A549 (cell line): ENCODE measurements at regions not wholly inside any gene's neighbourhood (a gene's known extent, or its start where the extent isn't known, plus 50 kb on each side); places are given as distances from the start of the nearest gene placed in this dataset.

ENCODE experiments used
- CBX8 ChIP-seq: fragments of 200-600 bp; sonication (generic); IDR thresholded peaks from 2 replicates; pipeline ENCODE4 v1.6.1; 2016
- EP300 ChIP-seq, 2 experiments: fragments of >200 bp; sonication (Bioruptor Twin); formaldehyde crosslinking; IDR thresholded peaks; 2 replicates in 1 of 2; 3 replicates in 1 of 2; pipeline ENCODE4 v1.6.1; 2016 to 2017
- FOSL2 ChIP-seq, 2 experiments: fragments of 450-650 bp in 1 of 2; fragments of >200 bp in 1 of 2; sonication (Bioruptor Twin) in 1 of 2; formaldehyde crosslinking; IDR thresholded peaks; 2 replicates each; pipeline versions ENCODE4 v1.5.0 to v1.6.1; 2016 to 2020; ENCODE audit warnings: mild to moderate bottlenecking in 1 of 2, moderate library complexity in 1 of 2
- GATA3 ChIP-seq: IDR thresholded peaks from 2 replicates; pipeline ENCODE4 v1.6.1; 2012; ENCODE audit warnings: borderline replicate concordance
- HOXB13 ChIP-seq: fragments of 250-450 bp; sonication (Bioruptor Pico); IDR thresholded peaks from 2 replicates; pipeline ENCODE4 v1.5.0; 2020; ENCODE audit warnings: low read depth, mild to moderate bottlenecking, moderate library complexity
- KDM5A ChIP-seq: fragments of 200-600 bp; sonication (generic); IDR thresholded peaks from 2 replicates; pipeline ENCODE4 v1.6.1; 2016; ENCODE audit warnings: antibody characterized with exemption, mild to moderate bottlenecking
- NR3C1 ChIP-seq: fragments of >200 bp; sonication (Bioruptor Twin); formaldehyde crosslinking; IDR thresholded peaks from 3 replicates; pipeline ENCODE4 v1.6.1; 2017
- POLR2A ChIP-seq: IDR thresholded peaks from 2 replicates; pipeline ENCODE4 v1.6.1; 2012; ENCODE audit warnings: mild to moderate bottlenecking, low read length
- POLR2AphosphoS2 ChIP-seq: conservative IDR thresholded peaks from 2 replicates; pipeline ENCODE4 v1.6.1; 2012; ENCODE audit warnings: low read length, improper control_type of control experiment, inconsistent platforms
- RAD21 ChIP-seq, 2 experiments: fragments of >200 bp in 1 of 2; sonication (Bioruptor Twin) in 1 of 2; formaldehyde crosslinking in 1 of 2; IDR thresholded peaks in 1 of 2; conservative IDR thresholded peaks in 1 of 2; 2 replicates in 1 of 2; 3 replicates in 1 of 2; pipeline ENCODE4 v1.6.1; 2012 to 2018; ENCODE audit warnings: inconsistent platforms in 1 of 2
- SMC3 ChIP-seq: fragments of >200 bp; sonication (Bioruptor Twin); formaldehyde crosslinking; IDR thresholded peaks from 3 replicates; pipeline ENCODE4 v1.6.1; 2018; ENCODE audit warnings: inconsistent platforms
- TF ChIP-seq, protein P1 (sequence below): fragments of >200 bp; sonication (Bioruptor Twin); formaldehyde crosslinking; IDR thresholded peaks from 3 replicates; pipeline ENCODE4 v1.5.1; 2016
- TF ChIP-seq, protein P2 (sequence below): fragments of 200-600 bp; sonication (generic); IDR thresholded peaks from 2 replicates; pipeline ENCODE4 v1.6.1; 2016; ENCODE audit warnings: antibody characterized with exemption, mild to moderate bottlenecking, moderate library complexity

DNA sequence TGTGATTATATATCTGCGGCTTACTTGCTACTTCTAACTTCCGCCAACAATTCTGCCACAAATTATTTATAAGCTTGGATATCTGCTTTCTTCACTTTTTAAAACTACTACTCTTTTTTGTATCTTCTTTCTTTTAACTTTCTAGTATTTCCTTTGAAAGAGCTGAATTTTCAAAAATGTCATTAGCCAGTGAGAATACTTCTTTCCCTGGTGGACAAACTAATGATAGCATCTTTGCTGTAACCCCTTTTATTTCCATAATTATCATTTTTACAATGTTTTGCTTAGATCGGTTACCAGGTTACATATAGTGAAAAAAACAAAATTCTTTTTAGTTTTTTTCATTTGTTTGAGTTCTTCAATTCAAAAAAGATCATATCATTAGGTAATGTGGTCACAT lies 355.9 kb upstream of the ADGRL4 start:
- TF ChIP-seq, protein P1, sequence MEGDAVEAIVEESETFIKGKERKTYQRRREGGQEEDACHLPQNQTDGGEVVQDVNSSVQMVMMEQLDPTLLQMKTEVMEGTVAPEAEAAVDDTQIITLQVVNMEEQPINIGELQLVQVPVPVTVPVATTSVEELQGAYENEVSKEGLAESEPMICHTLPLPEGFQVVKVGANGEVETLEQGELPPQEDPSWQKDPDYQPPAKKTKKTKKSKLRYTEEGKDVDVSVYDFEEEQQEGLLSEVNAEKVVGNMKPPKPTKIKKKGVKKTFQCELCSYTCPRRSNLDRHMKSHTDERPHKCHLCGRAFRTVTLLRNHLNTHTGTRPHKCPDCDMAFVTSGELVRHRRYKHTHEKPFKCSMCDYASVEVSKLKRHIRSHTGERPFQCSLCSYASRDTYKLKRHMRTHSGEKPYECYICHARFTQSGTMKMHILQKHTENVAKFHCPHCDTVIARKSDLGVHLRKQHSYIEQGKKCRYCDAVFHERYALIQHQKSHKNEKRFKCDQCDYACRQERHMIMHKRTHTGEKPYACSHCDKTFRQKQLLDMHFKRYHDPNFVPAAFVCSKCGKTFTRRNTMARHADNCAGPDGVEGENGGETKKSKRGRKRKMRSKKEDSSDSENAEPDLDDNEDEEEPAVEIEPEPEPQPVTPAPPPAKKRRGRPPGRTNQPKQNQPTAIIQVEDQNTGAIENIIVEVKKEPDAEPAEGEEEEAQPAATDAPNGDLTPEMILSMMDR: no peak
- TF ChIP-seq, protein P2, sequence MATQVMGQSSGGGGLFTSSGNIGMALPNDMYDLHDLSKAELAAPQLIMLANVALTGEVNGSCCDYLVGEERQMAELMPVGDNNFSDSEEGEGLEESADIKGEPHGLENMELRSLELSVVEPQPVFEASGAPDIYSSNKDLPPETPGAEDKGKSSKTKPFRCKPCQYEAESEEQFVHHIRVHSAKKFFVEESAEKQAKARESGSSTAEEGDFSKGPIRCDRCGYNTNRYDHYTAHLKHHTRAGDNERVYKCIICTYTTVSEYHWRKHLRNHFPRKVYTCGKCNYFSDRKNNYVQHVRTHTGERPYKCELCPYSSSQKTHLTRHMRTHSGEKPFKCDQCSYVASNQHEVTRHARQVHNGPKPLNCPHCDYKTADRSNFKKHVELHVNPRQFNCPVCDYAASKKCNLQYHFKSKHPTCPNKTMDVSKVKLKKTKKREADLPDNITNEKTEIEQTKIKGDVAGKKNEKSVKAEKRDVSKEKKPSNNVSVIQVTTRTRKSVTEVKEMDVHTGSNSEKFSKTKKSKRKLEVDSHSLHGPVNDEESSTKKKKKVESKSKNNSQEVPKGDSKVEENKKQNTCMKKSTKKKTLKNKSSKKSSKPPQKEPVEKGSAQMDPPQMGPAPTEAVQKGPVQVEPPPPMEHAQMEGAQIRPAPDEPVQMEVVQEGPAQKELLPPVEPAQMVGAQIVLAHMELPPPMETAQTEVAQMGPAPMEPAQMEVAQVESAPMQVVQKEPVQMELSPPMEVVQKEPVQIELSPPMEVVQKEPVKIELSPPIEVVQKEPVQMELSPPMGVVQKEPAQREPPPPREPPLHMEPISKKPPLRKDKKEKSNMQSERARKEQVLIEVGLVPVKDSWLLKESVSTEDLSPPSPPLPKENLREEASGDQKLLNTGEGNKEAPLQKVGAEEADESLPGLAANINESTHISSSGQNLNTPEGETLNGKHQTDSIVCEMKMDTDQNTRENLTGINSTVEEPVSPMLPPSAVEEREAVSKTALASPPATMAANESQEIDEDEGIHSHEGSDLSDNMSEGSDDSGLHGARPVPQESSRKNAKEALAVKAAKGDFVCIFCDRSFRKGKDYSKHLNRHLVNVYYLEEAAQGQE: no peak
- no peak for TF ChIP-seq POLR2A
- TF ChIP-seq SMC3: no peak
- TF ChIP-seq NR3C1: no peak
- TF ChIP-seq KDM5A: no peak
- TF ChIP-seq FOSL2 (IDR thresholded peaks at IDR 0.05): no peak
- TF ChIP-seq FOSL2 (CRISPR knock-in tag; IDR thresholded peaks at IDR 0.05): no peak
- TF ChIP-seq CBX8: no peak
- TF ChIP-seq POLR2AphosphoS2: no peak
- TF ChIP-seq EP300 (IDR thresholded peaks at IDR 0.05): no peak
- no peak for TF ChIP-seq RAD21 (conservative IDR thresholded peaks at IDR 0.05 in 1 of 2, IDR thresholded peaks at IDR 0.05 in 1 of 2)
- no peak for TF ChIP-seq HOXB13
- no peak for TF ChIP-seq GATA3
